ENCODE measurements at regions not wholly inside any gene's neighbourhood (a gene's known extent, or its start where the extent isn't known, plus 50 kb on each side); places are given as distances from the start of the nearest gene placed in this dataset.

DNA sequence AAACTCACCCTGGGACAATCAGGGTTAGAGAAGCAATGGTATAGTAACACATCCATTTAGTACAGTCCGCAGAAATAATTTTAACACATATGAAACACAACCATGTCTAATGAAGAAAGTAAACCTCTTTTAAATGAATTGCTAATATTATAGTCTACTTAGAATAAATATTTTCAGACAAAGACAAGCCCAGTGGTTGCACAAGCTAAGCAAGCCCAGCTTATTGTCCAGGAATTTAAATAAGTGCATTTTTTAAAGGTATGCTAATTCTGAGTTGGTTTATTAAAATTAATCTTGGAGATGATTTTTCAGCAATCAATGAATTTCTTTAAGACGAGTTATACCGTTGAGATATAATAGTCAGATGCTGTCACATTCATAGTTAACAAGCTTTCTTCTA lies 118.8 kb upstream of the BLID start:
- Histone ChIP-seq H3K27me3 (ENCODE audit: low read length) (peaks cover 22% of the 10 kb centered on the region), H3K4me2 (ENCODE audit: low read length) (no peak overlapping the region), H3K9me2 (replicated peaks; ENCODE audit: low read length) (no peaks in the 10 kb centered on the region; the same call in 1 of the 2 replicates), H3K4me1 (ENCODE audit: insufficient read depth, low read length) (0 out of 2 replicates have a peak, but pooled peaks cover 4% of the 10 kb centered on the region), H3K4me3 (ENCODE audit: low read length) (no peak overlapping the region), H3K79me2 (ENCODE audit: low read length) (no peaks in the 10 kb centered on the region), H3K9me3 (ENCODE audit: low read length) (no peaks in the 10 kb centered on the region), H3F3A (ENCODE audit: low read length, unreplicated experiment) (no peaks in the 10 kb centered on the region), H2AFZ (ENCODE audit: low read length) (no peak overlapping the region), H4K20me1 (ENCODE audit: low read length) (no peaks in the 10 kb centered on the region), H3K36me3 (ENCODE audit: low read depth, low read length) (no peaks in the 10 kb centered on the region), H3K27ac (ENCODE audit: low read length) (no peak overlapping the region), H3K9ac (ENCODE audit: low read length) (no peak overlapping the region)
- no peak for DNase-seq
- ATAC-seq = no peak
- BruUV-seq (replicated peaks) = no TSS peak
- TF ChIP-seq, protein P1, sequence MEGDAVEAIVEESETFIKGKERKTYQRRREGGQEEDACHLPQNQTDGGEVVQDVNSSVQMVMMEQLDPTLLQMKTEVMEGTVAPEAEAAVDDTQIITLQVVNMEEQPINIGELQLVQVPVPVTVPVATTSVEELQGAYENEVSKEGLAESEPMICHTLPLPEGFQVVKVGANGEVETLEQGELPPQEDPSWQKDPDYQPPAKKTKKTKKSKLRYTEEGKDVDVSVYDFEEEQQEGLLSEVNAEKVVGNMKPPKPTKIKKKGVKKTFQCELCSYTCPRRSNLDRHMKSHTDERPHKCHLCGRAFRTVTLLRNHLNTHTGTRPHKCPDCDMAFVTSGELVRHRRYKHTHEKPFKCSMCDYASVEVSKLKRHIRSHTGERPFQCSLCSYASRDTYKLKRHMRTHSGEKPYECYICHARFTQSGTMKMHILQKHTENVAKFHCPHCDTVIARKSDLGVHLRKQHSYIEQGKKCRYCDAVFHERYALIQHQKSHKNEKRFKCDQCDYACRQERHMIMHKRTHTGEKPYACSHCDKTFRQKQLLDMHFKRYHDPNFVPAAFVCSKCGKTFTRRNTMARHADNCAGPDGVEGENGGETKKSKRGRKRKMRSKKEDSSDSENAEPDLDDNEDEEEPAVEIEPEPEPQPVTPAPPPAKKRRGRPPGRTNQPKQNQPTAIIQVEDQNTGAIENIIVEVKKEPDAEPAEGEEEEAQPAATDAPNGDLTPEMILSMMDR (conservative IDR thresholded peaks at IDR 0.05; ENCODE audit: low read depth, low read length) = no peak
- no peak for TF ChIP-seq EZH2phosphoT487 (IDR thresholded peaks at IDR 0.05; ENCODE audit: borderline replicate concordance, low read length)
- TF ChIP-seq EZH2 (IDR thresholded peaks at IDR 0.05; ENCODE audit: low read length, unreplicated experiment) = no peak
- CTCF ChIA-PET = no interaction called here
- intact Hi-C loops (cut with micrococcal nuclease) = no loop called here
- POLR2A ChIA-PET (ENCODE audit: unreplicated experiment) = no interaction called here

DNA sequence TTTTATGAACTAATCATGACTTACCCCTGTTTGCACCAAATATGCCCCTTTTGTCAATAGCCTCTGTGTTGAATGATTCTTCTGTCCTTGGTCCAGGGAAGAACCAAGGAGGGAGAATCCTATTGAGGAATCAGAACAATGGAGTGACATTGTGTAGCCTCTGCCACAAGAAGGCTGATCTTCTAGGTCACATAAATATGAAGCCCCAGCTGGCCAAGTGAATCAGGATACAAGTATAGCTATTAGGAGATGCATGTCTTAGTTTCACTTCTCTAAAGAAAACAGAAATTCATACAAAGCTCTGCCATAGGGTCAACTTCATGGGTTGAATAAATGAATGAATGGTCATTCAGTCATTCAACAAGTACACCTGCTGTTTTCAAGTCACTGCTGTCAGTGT lies 118.2 kb upstream of the BLID start:
- Histone ChIP-seq H3K36me3 (ENCODE audit: low read depth, low read length) (no peaks in the 10 kb centered on the region), H3K27me3 (ENCODE audit: low read length) (peaks cover 27% of the 10 kb centered on the region), H3K4me2 (ENCODE audit: low read length) (no peak overlapping the region), H3K9me3 (ENCODE audit: low read length) (no peaks in the 10 kb centered on the region), H3F3A (ENCODE audit: low read length, unreplicated experiment) (no peaks in the 10 kb centered on the region), H2AFZ (ENCODE audit: low read length) (no peak overlapping the region), H3K79me2 (ENCODE audit: low read length) (no peaks in the 10 kb centered on the region), H3K4me3 (ENCODE audit: low read length) (no peak overlapping the region), H3K9ac (ENCODE audit: low read length) (no peak overlapping the region), H3K9me2 (replicated peaks; ENCODE audit: low read length) (no peaks in the 10 kb centered on the region; the same call in 1 of the 2 replicates), H4K20me1 (ENCODE audit: low read length) (no peaks in the 10 kb centered on the region), H3K27ac (ENCODE audit: low read length) (no peak overlapping the region), H3K4me1 (ENCODE audit: insufficient read depth, low read length) (0 out of 2 replicates have a peak, but pooled peaks cover 7% of the 10 kb centered on the region)
- no peak for DNase-seq
- CTCF ChIA-PET = no interaction called here
- intact Hi-C loops (cut with micrococcal nuclease) = no loop called here
- POLR2A ChIA-PET (ENCODE audit: unreplicated experiment) = no interaction called here
- TF ChIP-seq EZH2phosphoT487 (IDR thresholded peaks at IDR 0.05; ENCODE audit: borderline replicate concordance, low read length) (no peak), EZH2 (IDR thresholded peaks at IDR 0.05; ENCODE audit: low read length, unreplicated experiment) (no peak)
- TF ChIP-seq, protein P1 (conservative IDR thresholded peaks at IDR 0.05; ENCODE audit: low read depth, low read length) = no peak
- no peak for ATAC-seq
- BruUV-seq (replicated peaks) = no TSS peak

DNA sequence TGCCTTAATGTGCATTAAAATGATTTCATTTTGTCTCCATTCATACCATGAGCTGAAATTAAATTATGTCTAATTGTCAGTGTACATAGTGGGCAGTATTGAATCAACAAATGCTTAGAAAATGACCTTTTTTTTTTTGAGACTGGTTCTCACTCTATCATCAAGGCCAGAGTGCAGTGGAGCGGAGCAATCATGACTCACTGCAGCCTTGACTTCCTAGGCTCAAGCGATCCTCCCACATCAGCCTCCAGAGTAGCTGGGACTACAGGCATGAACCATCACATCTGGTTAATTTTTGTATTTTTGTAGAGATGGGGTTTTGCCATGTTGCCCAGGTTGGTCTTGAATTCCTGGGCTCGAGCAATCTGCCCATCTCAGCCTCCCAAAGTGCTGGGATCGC lies 117.0 kb upstream of the BLID start:
- BruUV-seq (replicated peaks) = no TSS peak
- DNase-seq (peak; percentile 29), ATAC-seq (no peak)
- CTCF ChIA-PET = no interaction called here
- no peak overlapping the region for H3K27ac ChIP-seq (ENCODE audit: low read length)
- H3K9ac ChIP-seq (ENCODE audit: low read length) = no peak overlapping the region
- 0 out of 2 replicates have a peak, but pooled peaks cover 8% of the 10 kb centered on the region for H3K4me1 ChIP-seq (ENCODE audit: insufficient read depth, low read length)
- no peaks in the 10 kb centered on the region; the same call in 1 of the 2 replicates for H3K9me2 ChIP-seq (replicated peaks; ENCODE audit: low read length)
- H3K9me3 ChIP-seq (ENCODE audit: low read length) = no peaks in the 10 kb centered on the region
- no peaks in the 10 kb centered on the region for H3F3A ChIP-seq (ENCODE audit: low read length, unreplicated experiment)
- no peak overlapping the region for H3K4me2 ChIP-seq (ENCODE audit: low read length)
- intact Hi-C loops (cut with micrococcal nuclease) = no loop called here
- POLR2A ChIA-PET (ENCODE audit: unreplicated experiment) = no interaction called here
- H4K20me1 ChIP-seq (ENCODE audit: low read length) = no peaks in the 10 kb centered on the region
- H3K4me3 ChIP-seq (ENCODE audit: low read length) = no peak overlapping the region
- no peak for TF ChIP-seq EZH2 (IDR thresholded peaks at IDR 0.05; ENCODE audit: low read length, unreplicated experiment)
- TF ChIP-seq, protein P1 (conservative IDR thresholded peaks at IDR 0.05; ENCODE audit: low read depth, low read length) = no peak
- TF ChIP-seq EZH2phosphoT487 (IDR thresholded peaks at IDR 0.05; ENCODE audit: borderline replicate concordance, low read length) = no peak
- H3K79me2 ChIP-seq (ENCODE audit: low read length) = no peaks in the 10 kb centered on the region
- H3K36me3 ChIP-seq (ENCODE audit: low read depth, low read length) = no peaks in the 10 kb centered on the region
- no peak overlapping the region for H2AFZ ChIP-seq (ENCODE audit: low read length)
- H3K27me3 ChIP-seq (ENCODE audit: low read length) = peaks cover 40% of the 10 kb centered on the region

All from PC-3 (cell line).